GM11168 (cell line): ENCODE measurements at regions not wholly inside any gene's neighbourhood (a gene's known extent, or its start where the extent isn't known, plus 50 kb on each side); places are given as distances from the start of the nearest gene placed in this dataset.
"Not testable (repeated sequence)": the region's sequence is repeated elsewhere in the genome, so short reads cannot be mapped to it uniquely, and the experiment has no call there.

Experiments
- in situ Hi-C: fragments of 300-500 bp; cut with MboI; formaldehyde crosslinking; loops from one replicate; pipeline ENCODE4 v1.12.0; 2022; ENCODE audit warnings: low sequenced_read_pairs; ENCODE audit not compliant: unreplicated experiment

- in situ Hi-C loops: no loop called here
Observed at GRCh38 chr4:124055896-124056295, 656.6 kb downstream of the ANKRD50 start.

DNA sequence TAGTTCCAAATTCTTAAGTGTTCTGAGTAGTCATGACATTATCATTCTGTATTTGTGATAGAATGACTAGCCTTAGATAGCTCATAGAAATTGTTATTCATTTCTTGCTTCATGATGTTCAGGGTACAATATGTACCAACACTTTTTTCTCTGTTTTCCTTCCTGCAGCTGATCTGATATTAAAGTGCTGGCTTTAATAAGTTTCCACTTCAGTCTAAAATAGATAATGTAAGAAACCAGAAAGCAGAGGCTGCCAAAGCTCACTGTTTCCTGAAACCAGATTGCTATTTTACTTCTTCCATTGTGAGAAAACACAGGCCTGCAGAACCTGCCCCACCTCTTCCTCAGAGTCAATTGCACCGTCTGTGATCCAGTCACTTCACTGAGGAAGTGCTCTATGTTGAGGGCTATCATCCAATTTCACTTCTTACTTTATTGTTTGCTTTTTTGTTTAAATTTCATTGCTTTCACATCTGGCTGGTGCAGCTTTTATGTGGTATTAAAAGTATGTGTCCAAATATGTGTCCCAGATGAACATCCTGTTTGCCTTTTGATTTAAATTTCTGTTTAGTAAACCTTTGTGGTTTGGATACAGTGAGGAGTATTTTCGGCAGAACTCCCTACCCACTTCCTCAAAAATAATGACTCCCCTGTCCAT is 652.1 kb downstream of the ANKRD50 start:
- in situ Hi-C loops: no loop called here

DNA sequence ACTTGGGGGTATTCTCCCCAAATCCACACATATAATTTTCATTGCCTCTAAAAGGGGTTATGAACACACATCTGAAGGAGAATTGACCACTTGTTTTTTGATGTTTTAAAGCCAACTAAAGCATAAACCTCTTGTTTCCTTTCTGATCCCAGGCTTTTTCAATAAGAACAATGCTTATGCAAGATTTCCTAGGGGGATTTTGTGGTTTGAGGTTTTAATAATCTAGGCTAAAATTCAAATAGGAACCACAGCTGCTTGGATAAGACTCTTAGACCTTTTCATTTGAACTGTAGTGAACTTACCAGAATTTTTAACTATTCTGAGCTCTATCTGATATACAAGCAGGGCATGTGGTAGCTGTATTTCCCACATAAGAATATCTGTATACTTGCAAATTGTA is 651.1 kb downstream of the ANKRD50 start:
- in situ Hi-C loops: no loop called here

DNA sequence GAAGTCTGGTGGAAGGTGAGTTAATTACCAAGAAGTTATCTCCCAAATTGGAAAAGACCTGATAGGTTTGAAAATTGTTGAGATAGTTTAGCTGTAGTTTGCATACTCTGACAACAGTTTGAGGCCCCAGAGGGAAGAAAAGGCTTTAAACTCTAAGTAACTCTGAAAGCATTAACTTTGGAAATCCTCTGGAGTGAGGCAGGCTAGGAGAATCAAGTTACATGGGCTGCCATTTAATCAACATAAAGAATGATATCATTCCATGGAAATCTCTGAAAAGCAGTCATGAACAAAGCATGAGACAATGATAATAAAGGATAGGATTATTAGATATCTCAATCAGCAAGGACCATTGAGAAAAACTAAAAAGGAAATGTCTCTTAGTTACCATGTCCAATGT is 647.1 kb downstream of the ANKRD50 start:
- in situ Hi-C loops: no loop called here

DNA sequence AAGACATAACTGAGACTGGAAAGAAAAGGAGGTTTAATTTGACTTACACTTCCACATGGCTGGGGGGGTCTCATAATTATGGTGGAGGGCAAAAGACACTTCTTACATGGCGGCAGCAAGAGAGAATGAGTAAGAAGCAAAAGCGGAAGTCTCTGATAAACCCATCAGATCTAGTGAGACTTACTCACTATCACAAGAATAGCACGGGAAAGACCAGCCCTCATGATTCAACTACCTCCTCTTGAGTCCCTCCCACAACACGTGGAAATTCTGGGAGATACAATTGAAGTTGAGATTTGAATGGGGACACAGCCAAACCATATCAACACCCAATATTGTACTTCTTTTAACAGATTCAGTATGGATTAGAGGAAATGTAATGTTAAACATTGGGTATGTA is 646.6 kb downstream of the ANKRD50 start:
- in situ Hi-C loops: no loop called here

GRCh38 chr4:124066595-124066994 is 645.9 kb downstream of the ANKRD50 start:
- in situ Hi-C loops: no loop called here

GRCh38 chr4:124067046-124067445 is 645.5 kb downstream of the ANKRD50 start:
- in situ Hi-C loops: no loop called here

- in situ Hi-C loops: no loop called here
Observed at GRCh38 chr4:124070688-124071484, 641.6 kb downstream of the ANKRD50 start.

- in situ Hi-C loops: not testable (repeated sequence)
Observed at GRCh38 chr4:124075276-124075675, 637.3 kb downstream of the ANKRD50 start.

- in situ Hi-C loops: no loop called here
Observed at GRCh38 chr4:124079174-124079780, 633.3 kb downstream of the ANKRD50 start.

GRCh38 chr4:124083711-124084110 is 628.8 kb downstream of the ANKRD50 start:
- in situ Hi-C loops: no loop called here

- in situ Hi-C loops: no loop called here
Observed at GRCh38 chr4:124085561-124086180, 626.9 kb downstream of the ANKRD50 start.

- in situ Hi-C loops: no loop called here
Observed at GRCh38 chr4:124090021-124090420, 622.5 kb downstream of the ANKRD50 start.

DNA sequence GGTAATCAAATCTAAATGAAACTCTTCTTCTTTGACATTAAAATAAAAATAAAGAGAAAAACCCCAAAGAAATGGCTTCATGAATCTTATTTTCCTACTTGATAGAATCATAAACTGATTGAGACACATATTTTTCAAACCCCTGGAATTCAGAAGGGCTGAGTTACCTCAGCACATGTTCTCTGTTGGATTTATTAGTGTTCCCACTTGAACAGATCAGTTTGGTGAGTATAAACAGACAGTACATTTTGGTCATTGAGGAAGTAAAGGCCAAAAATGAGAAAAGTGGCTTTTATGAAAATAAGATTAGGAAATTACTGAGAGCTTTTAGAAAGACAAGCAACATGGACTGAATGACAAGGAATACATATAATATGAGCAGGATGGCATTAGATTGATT is 620.4 kb downstream of the ANKRD50 start:
- in situ Hi-C loops: no loop called here

DNA sequence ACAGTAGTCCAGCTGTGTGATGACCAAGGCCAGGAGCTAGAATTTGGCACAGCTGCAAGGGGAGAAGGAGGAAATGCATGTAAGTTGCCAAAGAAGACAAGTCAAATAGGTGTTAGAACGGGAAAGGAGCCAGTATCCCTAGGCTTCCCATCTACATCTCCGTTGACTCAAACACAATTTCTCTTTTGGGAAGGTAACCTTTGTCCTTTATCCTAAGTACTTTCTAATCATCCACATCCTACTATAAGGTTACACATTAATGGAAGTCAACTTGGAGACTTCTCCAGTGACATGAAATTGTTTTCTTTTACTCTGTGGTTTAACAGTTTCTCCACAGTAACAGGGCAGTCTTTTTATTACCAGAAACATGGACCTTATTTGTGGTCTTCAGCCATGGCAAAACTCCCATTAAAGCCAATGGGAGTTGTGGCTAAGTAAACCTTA is 620.0 kb downstream of the ANKRD50 start:
- in situ Hi-C loops: no loop called here

GRCh38 chr4:124095621-124096020 is 616.9 kb downstream of the ANKRD50 start:
- in situ Hi-C loops: no loop called here

GRCh38 chr4:124096290-124096689 is 616.2 kb downstream of the ANKRD50 start:
- in situ Hi-C loops: no loop called here

DNA sequence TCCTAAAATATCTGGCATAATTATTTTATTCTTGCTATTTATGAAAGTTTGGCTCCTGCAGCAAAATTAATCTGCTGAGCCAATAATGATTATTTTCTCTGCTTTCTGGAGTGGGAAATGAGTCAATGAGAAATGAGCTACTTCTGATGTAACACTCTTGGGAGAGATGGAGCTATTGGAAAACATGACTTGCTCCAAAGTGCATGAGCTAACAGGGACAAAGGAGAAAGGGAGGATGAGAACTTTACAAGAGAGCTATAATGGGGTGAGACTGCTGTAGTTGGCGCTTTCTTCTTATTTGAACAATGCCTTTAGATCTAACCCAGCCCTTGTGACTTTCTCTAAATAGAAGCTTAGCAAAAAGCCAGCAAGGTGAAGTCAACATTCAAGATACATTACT is 615.1 kb downstream of the ANKRD50 start:
- in situ Hi-C loops: no loop called here

GRCh38 chr4:124104101-124104500 is 608.4 kb downstream of the ANKRD50 start:
- in situ Hi-C loops: no loop called here

GRCh38 chr4:124104628-124105027 is 607.9 kb downstream of the ANKRD50 start:
- in situ Hi-C loops: no loop called here

- in situ Hi-C loops: no loop called here
Observed at GRCh38 chr4:124105212-124105611, 607.3 kb downstream of the ANKRD50 start.
